ENCODE measurements at regions not wholly inside any gene's neighbourhood (a gene's known extent, or its start where the extent isn't known, plus 50 kb on each side); places are given as distances from the start of the nearest gene placed in this dataset.

DNA sequence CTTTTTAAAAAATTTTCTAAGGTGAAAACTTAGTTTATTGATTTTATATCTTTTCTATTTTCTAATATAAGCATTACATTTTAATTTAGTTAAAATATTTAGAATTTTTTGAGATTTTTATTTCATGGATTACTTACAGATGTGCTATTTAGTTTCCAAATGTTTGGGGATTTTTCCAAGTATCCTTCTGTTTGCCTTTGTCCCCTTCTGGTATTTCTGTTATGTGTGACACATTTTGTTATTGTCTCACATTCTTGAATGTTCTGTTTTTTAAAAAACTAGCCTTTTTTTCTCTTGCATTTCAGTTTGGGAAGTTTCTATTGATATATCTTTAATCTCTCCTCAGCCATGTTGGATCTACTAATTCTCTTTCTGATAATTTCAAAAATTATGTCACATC is 234.9 kb downstream of the FAM170A start:
- no peak for TF ChIP-seq CTCF (IDR thresholded peaks at IDR 0.05)
- TF ChIP-seq POLR2A (IDR thresholded peaks at IDR 0.05): no peak

All from right lobe of liver (tissue), 4 donors.